Gastroesophageal sphincter (tissue), 3 donors: ENCODE measurements at regions not wholly inside any gene's neighbourhood (a gene's known extent, or its start where the extent isn't known, plus 50 kb on each side); places are given as distances from the start of the nearest gene placed in this dataset.

Experiments
- POLR2A ChIP-seq, 2 donors: fragments of 450-650 bp; IDR thresholded peaks; one replicate each; pipeline ENCODE4 v1.6.1; 2017; ENCODE audit warnings: antibody characterized with exemption in 2 of 2, mild to moderate bottlenecking in 2 of 2, moderate library complexity in 1 of 2
- POLR2AphosphoS5 ChIP-seq: sonication (generic); formaldehyde crosslinking; IDR thresholded peaks from one replicate; pipeline ENCODE4 v1.6.1; 2017; ENCODE audit warnings: antibody characterized with exemption
- TF ChIP-seq, protein P1 (sequence below), 4 experiments: fragments of 200-600 bp in 2 of 4; fragments of 450-650 bp in 2 of 4; sonication (generic) in 1 of 4; IDR thresholded peaks; one replicate each; pipeline ENCODE4 v1.5.1; 2017 to 2019; ENCODE audit warnings: antibody characterized with exemption in 4 of 4, mild to moderate bottlenecking in 2 of 4, moderate library complexity in 2 of 4

- TF ChIP-seq POLR2AphosphoS5 (no peak), POLR2A (IDR thresholded peaks at IDR 0.05) (no peak)
- TF ChIP-seq, protein P1, sequence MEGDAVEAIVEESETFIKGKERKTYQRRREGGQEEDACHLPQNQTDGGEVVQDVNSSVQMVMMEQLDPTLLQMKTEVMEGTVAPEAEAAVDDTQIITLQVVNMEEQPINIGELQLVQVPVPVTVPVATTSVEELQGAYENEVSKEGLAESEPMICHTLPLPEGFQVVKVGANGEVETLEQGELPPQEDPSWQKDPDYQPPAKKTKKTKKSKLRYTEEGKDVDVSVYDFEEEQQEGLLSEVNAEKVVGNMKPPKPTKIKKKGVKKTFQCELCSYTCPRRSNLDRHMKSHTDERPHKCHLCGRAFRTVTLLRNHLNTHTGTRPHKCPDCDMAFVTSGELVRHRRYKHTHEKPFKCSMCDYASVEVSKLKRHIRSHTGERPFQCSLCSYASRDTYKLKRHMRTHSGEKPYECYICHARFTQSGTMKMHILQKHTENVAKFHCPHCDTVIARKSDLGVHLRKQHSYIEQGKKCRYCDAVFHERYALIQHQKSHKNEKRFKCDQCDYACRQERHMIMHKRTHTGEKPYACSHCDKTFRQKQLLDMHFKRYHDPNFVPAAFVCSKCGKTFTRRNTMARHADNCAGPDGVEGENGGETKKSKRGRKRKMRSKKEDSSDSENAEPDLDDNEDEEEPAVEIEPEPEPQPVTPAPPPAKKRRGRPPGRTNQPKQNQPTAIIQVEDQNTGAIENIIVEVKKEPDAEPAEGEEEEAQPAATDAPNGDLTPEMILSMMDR (IDR thresholded peaks at IDR 0.05), result no peak
These were observed 462.2 kb downstream of the PIK3C3 start for GRCh38 chr18:42417189-42417588.
